Upper lobe of left lung (tissue), 4 donors: ENCODE measurements at regions not wholly inside any gene's neighbourhood (a gene's known extent, or its start where the extent isn't known, plus 50 kb on each side); places are given as distances from the start of the nearest gene placed in this dataset.

Experiments
- CTCF ChIP-seq, 6 experiments: fragments of 450-650 bp in 4 of 6; fragments of 200-600 bp in 2 of 6; sonication (generic) in 2 of 6; IDR thresholded peaks; one replicate each; pipeline ENCODE4 v1.5.1; 2016 to 2019; ENCODE audit warnings: antibody characterized with exemption in 6 of 6
- POLR2AphosphoS5 ChIP-seq, 2 donors: sonication (generic); formaldehyde crosslinking; IDR thresholded peaks; one replicate each; pipeline ENCODE4 v1.5.1; 2017; ENCODE audit warnings: antibody characterized with exemption in 2 of 2

GRCh38 chr15:87778358-87778757 is 478.2 kb downstream of the NTRK3 start:
- no peak for TF ChIP-seq CTCF (IDR thresholded peaks at IDR 0.05)
- no peak for TF ChIP-seq POLR2AphosphoS5 (IDR thresholded peaks at IDR 0.05)
